ENCODE measurements at regions not wholly inside any gene's neighbourhood (a gene's known extent, or its start where the extent isn't known, plus 50 kb on each side); places are given as distances from the start of the nearest gene placed in this dataset.

GRCh38 chr11:28833169-28833568 lies 725.0 kb downstream of the METTL15 start:
- peaks cover 57% of the 10 kb centered on the region for H3K4me1 ChIP-seq (ENCODE audit: control insufficient read depth, extremely low read depth, insufficient read depth, low read length)
- dilution Hi-C loops (cut with MboI; ENCODE audit: extremely low pct_ligation_motif_present, low sequenced_read_pairs), result no loop called here

GRCh38 chr11:28826807-28827206 lies 718.6 kb downstream of the METTL15 start:
- Histone ChIP-seq H3K4me2 (ENCODE audit: insufficient read depth, low read length) (no peak overlapping the region), H3K36me3 (ENCODE audit: control insufficient read depth in 2 of 2, extremely low read depth in 1 of 2, insufficient read depth in 2 of 2, low read length in 2 of 2) (no peaks in the 10 kb centered on the region), H3K4me3 (replicated peaks in 1 of 3; ENCODE audit: insufficient read depth in 1 of 3, low read depth in 1 of 3, low read length in 3 of 3) (no peak overlapping the region), H3K9me3 (replicated peaks; ENCODE audit: control insufficient read depth, insufficient read depth, low read length) (no peaks in the 10 kb centered on the region), H3K27me3 (ENCODE audit: control insufficient read depth in 2 of 2, insufficient read depth in 2 of 2, low read length in 2 of 2) (no peaks in the 10 kb centered on the region), H3K4me1 (ENCODE audit: control insufficient read depth, extremely low read depth, insufficient read depth, low read length) (peaks cover under 1% of the 10 kb centered on the region), H3K9me1 (replicated peaks; ENCODE audit: control insufficient read depth, extremely low read depth, insufficient read depth, low read length) (no peaks in the 10 kb centered on the region), H3K79me2 (ENCODE audit: control insufficient read depth, insufficient read depth, low read length) (peaks cover 5% of the 10 kb centered on the region), H3K9ac (replicated peaks; ENCODE audit: extremely low read depth, insufficient read depth, low read length) (no peak overlapping the region), H3K27ac (ENCODE audit: insufficient read depth, low read depth, low read length) (no peak overlapping the region), H2AFZ (ENCODE audit: low read depth, low read length) (no peak overlapping the region), H4K20me1 (replicated peaks; ENCODE audit: control insufficient read depth, extremely low read depth, insufficient read depth, low read length) (no peaks in the 10 kb centered on the region)
- ChIA-PET POLR2A (no interaction called here), CTCF (no interaction called here)
- no peak for TF ChIP-seq MAX (IDR thresholded peaks at IDR 0.05; ENCODE audit: insufficient read depth, insufficient read length)
- TF ChIP-seq POLR2AphosphoS5 (IDR thresholded peaks at IDR 0.05; ENCODE audit: insufficient read depth, low read depth, low read length), result no peak
- no peak for TF ChIP-seq CTCF (IDR thresholded peaks at IDR 0.05; ENCODE audit: extremely low read depth in 1 of 2, insufficient read depth in 1 of 2, low read depth in 1 of 2, low read length in 2 of 2)
- dilution Hi-C loops (cut with MboI; ENCODE audit: extremely low pct_ligation_motif_present, low sequenced_read_pairs) (no loop called here), intact Hi-C loops (cut with micrococcal nuclease) (no loop called here)
- DNase-seq (ENCODE audit: low read depth, low spot score) (no peak), FAIRE-seq (no peak)
- no TSS peak for BruUV-seq (replicated peaks)

More at GRCh38 chr11:28833169-28833568, 725.0 kb downstream of the METTL15 start:
- Histone ChIP-seq H3K9me3 (replicated peaks; ENCODE audit: control insufficient read depth, insufficient read depth, low read length) (no peaks in the 10 kb centered on the region), H3K9me1 (replicated peaks; ENCODE audit: control insufficient read depth, extremely low read depth, insufficient read depth, low read length) (no peaks in the 10 kb centered on the region), H3K27ac (ENCODE audit: insufficient read depth, low read depth, low read length) (peak overlapping the region; percentile 96), H3K9ac (replicated peaks; ENCODE audit: extremely low read depth, insufficient read depth, low read length) (peak overlapping the region; percentile 55), H3K79me2 (ENCODE audit: control insufficient read depth, insufficient read depth, low read length) (peaks cover 2% of the 10 kb centered on the region), H3K4me2 (ENCODE audit: insufficient read depth, low read length) (peak overlapping the region; percentile 35), H4K20me1 (replicated peaks; ENCODE audit: control insufficient read depth, extremely low read depth, insufficient read depth, low read length) (no peaks in the 10 kb centered on the region), H3K27me3 (ENCODE audit: control insufficient read depth in 2 of 2, insufficient read depth in 2 of 2, low read length in 2 of 2) (no peaks in the 10 kb centered on the region), H3K4me3 (replicated peaks in 1 of 3; ENCODE audit: insufficient read depth in 1 of 3, low read depth in 1 of 3, low read length in 3 of 3) (no peak overlapping the region), H3K36me3 (ENCODE audit: control insufficient read depth in 2 of 2, extremely low read depth in 1 of 2, insufficient read depth in 2 of 2, low read length in 2 of 2) (no peaks in the 10 kb centered on the region), H2AFZ (ENCODE audit: low read depth, low read length) (no peak overlapping the region)
- DNase-seq (ENCODE audit: low read depth, low spot score) (no peak), FAIRE-seq (no peak)
- intact Hi-C loops (cut with micrococcal nuclease), result loop anchor here (1.0 to 5.0 kb wide), 10 partner anchors 35 to 1134 kb away; no protein-coding TSS in a partner anchor
- POLR2A ChIA-PET, result interaction anchor here (1.4 kb wide), 1 partner anchor 76 kb away, joined by 6 read pairs; no protein-coding TSS in a partner anchor
- TSS peak; percentile 45 for BruUV-seq (replicated peaks)
- TF ChIP-seq FOS (IDR thresholded peaks at IDR 0.05; ENCODE audit: borderline replicate concordance, insufficient read depth, low read length) (no peak), MYC (IDR thresholded peaks at IDR 0.05; ENCODE audit: low read depth, low read length) (no peak), GATA2 (IDR thresholded peaks at IDR 0.05; ENCODE audit: insufficient read depth, insufficient read length, low read depth, low read length) (no peak), POLR2AphosphoS5 (IDR thresholded peaks at IDR 0.05; ENCODE audit: insufficient read depth, low read depth, low read length) (no peak)
- CTCF ChIA-PET, result interaction anchor here (0.6 to 4.3 kb wide), 9 partner anchors 65 to 1134 kb away, joined by 3 to 26 read pairs (median 5); no protein-coding TSS in a partner anchor
